Stimulated activated CD8-positive, alpha-beta memory T cell treated with anti-CD3 and anti-CD28 coated beads, Interleukin-4, amount 100 ng/mL, for 1 hour (primary cell): ENCODE measurements at regions not wholly inside any gene's neighbourhood (a gene's known extent, or its start where the extent isn't known, plus 50 kb on each side); places are given as distances from the start of the nearest gene placed in this dataset.
"Not testable (repeated sequence)": the region's sequence is repeated elsewhere in the genome, so short reads cannot be mapped to it uniquely, and the experiment has no call there.

Experiments used
- DNase-seq, 2 donors: peaks; one replicate each; pipeline ENCODE4 v3.0.0-alpha.2; 2020; ENCODE audit warnings: low read depth in 2 of 2, low spot score in 1 of 2

- no peak for DNase-seq
These were observed 123.7 kb downstream of the KLF6 start for GRCh38 chr10:3661271-3661670.

- DNase-seq = no peak
These were observed 124.3 kb downstream of the KLF6 start for GRCh38 chr10:3660753-3661152.

GRCh38 chr10:3659203-3659917 is 125.6 kb downstream of the KLF6 start:
- DNase-seq = no peak

- no peak for DNase-seq
These were observed 126.2 kb downstream of the KLF6 start for GRCh38 chr10:3658766-3659165.

DNA sequence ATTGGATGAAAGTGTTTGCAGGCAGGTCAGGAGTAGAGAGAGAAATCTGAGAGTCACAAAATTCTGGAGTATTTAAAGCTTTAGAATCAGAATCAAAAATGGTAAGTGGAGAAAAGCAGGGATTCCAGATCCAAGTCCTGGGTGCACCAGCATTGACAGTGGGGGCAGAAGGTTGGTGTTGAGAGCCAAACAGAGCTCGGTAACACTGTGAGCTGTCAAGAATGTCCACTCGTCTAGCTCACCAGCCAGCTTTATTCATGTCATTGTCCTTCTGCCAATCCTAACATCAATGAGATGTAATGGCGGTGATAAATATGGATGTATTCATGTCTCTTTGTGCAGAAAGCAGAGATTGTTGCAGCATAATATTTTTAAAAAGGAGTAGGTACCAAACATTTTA is 128.8 kb downstream of the KLF6 start:
- DNase-seq = no peak

- DNase-seq = no peak
These were observed 129.5 kb downstream of the KLF6 start for GRCh38 chr10:3655528-3655927.

GRCh38 chr10:3654980-3655379 is 130.0 kb downstream of the KLF6 start:
- no peak for DNase-seq

DNA sequence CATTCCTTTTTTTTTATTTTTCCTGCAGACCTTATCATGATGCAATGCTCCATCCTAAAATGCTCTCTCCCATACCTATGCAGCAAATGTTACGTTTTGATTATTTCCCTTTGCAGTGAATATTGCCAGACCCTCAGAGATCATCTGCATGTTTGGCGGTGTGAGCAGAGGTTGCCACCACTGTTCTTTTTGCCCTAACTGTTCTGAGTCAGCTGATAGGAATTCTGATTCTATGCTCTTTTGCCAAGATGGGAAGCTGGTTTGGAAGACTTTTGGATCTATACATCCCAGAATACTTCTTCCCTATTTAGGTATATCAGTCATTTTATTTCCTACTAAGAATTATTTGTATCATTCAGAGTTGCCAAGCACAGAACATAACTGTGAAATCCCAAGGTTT is 130.5 kb downstream of the KLF6 start:
- no peak for DNase-seq

DNA sequence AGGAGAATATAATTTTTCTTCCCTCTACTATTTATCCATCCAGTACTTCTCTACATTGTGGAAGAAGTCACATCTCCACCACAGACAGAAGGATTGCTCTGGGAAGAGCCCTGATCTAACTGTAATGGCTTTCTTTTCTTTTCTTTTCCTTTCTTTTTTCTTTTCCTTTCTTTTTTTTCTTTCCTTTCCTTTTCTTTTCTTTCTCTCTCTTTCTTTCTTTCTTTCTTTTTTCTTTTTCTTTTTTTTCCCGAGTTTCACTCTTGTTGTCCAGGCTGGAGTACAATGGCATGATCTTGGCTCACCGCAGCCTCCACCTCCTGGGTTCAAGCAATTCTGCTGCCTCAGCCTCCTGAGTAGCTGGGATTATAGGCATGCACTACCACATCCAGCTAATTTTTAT is 131.7 kb downstream of the KLF6 start:
- DNase-seq = not testable (repeated sequence)

- no peak for DNase-seq
These were observed 132.1 kb downstream of the KLF6 start for GRCh38 chr10:3652886-3653285.

DNA sequence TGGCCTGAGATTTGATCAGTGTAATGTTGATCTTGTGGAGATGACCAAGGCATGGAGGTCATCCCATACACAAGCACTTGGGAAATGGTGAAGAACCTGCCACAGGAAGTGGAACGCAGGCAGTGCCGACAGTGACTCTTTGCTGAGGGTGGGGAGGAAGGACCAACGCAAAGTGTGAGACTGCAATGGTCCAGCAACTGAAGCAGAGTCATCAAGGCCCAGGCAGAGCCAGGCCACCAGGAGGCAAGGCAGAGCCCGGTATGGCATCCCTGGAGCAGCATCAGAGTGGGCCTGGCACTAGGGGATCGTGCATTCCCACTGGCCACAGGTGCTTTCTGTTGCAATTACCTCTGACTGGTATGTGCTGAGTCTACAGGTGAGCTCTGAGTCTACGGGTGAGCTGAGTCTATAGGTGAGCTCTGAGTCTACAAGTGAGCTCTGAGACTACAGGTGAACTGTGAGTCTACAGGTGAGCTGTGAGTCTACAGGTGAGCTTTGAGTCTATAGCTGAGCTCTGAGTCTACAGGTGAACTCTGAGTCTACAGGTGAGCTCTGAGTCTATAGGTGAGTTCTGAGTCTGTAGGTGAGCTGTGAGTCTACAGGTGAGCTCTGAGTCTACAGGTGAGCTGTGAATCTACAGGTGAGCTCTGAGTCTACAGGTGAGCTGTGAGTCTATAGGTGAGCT is 132.9 kb downstream of the KLF6 start:
- no peak for DNase-seq

DNA sequence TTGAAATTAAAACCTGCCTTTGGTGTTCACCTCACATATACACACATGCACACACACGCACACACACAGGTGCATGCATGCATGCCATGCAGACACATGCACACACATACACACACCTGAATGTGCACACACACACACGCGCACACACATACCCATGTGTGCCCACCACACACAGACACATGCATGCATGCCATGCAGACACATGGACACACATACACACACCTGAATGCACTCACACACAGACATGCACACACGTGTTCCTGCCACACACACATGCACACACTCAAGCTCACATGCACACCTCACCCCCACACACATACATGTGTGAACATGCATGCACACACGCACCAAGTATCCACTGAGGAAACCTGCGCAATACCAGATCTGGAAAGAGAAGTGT is 136.4 kb downstream of the KLF6 start:
- DNase-seq = no peak

GRCh38 chr10:3648170-3648569 is 136.8 kb downstream of the KLF6 start:
- DNase-seq = no peak

DNA sequence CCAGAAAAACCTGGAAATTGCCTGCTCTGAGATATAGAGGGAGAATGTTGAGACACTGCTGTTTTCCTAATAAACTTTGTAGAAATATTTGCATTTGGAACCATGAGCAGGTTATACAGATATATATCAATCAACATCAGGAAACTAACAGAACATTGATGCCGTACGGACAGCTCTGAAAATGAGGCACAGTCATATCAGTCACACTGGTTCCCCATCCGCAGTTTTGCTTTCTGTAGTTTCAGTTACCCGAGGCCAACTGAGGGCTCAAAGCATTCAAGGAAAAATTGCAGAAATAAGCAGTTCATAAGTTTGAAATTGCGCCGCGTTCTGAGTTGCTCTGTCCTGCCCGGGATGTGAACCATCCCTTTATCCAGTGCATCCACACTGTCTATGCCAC is 137.9 kb downstream of the KLF6 start:
- no peak for DNase-seq

DNA sequence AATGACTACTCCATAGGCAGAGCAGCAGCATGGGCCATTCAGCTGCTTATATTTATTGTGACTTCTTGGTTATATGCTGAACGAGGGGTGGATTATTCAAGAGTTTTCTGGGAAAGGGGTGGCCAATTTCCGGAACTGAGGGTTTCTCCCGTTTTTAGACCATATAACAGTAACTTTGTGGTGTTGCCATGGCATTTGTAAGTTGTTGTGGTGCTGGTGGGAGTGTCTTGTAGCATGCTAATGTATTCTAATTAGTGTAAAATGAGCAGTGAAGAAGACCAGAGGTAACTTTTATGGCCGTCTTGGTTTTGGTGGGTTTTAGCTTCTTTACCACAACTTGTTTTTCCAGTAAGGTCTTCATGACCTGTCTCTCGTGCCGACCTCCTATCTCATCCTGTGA is 139.6 kb downstream of the KLF6 start:
- no peak for DNase-seq

- no peak for DNase-seq
These were observed 144.2 kb downstream of the KLF6 start for GRCh38 chr10:3640816-3641215.

DNA sequence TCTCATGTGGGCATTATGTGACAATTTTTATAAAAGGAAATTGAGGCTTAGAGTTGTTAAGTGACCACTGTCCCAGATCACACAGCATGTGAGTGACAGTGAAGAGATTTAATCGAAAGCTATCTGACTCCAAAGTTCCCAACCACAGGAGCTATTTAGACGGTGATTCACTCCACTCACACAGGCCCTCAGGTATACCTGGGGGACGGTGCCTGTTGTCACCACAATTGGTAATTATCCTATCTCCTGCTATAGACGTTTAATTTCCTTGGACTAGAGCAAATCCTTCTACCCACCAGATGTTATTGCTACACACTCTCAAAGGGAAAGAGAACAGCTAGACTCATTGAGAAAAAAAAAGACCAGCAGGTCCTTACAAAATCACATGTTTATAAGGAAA is 145.5 kb downstream of the KLF6 start:
- no peak for DNase-seq

GRCh38 chr10:3636356-3637181 is 148.4 kb downstream of the KLF6 start:
- no peak for DNase-seq

GRCh38 chr10:3635697-3636096 is 149.3 kb downstream of the KLF6 start:
- DNase-seq = no peak

DNA sequence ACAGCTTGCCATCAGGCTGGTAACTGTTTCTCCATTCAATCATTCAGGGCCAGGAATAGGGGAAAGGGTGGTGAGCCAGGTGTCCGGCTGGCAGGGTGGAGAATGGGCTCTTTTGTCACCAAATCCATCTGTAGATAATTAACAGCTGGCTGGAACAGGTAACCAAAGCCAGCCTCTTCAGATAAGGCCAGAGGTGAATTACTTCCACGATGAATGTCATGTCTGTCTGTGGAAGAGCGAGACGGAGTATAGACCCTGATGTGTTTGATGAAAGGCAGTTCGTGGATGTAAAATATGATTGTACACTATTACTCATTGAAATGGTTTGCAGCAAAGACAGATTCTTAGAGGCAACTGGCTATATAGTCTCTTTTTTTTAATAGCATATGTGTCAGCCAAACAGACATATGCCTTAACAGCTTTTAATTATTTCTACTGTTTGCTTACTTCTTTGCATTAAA is 149.8 kb downstream of the KLF6 start:
- DNase-seq = no peak

DNA sequence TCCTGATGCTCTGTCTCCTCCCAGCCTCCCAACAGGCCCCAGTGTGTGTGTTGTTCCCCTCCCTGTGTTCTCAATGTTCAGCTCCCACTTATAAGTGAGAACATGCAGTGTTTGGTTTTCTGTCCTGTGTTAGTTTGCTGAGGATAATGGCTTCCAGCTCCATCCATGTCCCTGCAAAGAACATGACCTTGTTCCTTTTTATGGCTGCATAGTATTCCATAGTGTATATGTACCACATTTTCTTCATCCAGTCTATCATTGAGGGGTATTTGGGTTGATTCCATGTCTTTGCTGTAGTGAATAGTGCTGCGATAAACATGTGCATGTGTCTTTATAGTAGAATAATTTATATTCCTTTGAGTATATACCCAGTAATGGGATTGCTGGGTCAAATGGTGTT is 150.4 kb downstream of the KLF6 start:
- DNase-seq = not testable (repeated sequence)
